ENCODE measurements at regions not wholly inside any gene's neighbourhood (a gene's known extent, or its start where the extent isn't known, plus 50 kb on each side); places are given as distances from the start of the nearest gene placed in this dataset.
"Not testable (repeated sequence)": the region's sequence is repeated elsewhere in the genome, so short reads cannot be mapped to it uniquely, and the experiment has no call there.

DNA sequence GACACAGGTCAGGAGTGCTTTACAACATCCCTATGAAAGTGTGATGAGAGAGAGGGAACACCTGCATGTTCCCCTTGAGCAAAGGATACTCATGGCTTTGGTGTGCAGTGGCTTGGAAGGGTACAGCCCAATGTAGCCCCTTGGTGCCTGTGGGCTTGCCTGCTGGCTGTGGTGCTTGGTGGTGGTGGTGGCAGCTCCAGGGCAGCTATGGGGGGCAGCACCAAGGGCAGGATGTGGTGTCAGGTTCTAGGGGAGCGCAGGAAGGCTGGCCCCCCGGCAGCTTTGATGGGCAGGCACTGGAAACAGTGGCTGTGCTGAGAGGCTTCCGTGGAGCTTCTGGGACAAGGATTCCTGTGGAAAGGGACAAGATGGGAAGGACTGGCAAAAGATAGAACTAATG lies 464.0 kb upstream of the ZMIZ1 start:
- H3K27ac Mint-ChIP-seq (ENCODE audit: unreplicated experiment): no peak overlapping the region
- no peak for TF ChIP-seq CTCF (IDR thresholded peaks at IDR 0.05; ENCODE audit: unreplicated experiment)
- H3K36me3 Mint-ChIP-seq (ENCODE audit: low read depth, unreplicated experiment): no peaks in the 10 kb centered on the region
- no peak for DNase-seq (ENCODE audit: low spot score)
- H3K4me1 Mint-ChIP-seq (ENCODE audit: unreplicated experiment): no peaks in the 10 kb centered on the region
- no peak overlapping the region for H3K4me3 Mint-ChIP-seq (ENCODE audit: unreplicated experiment)
- peaks cover 6% of the 10 kb centered on the region for H3K27me3 Mint-ChIP-seq (ENCODE audit: unreplicated experiment)
- no peaks in the 10 kb centered on the region for H3K9me3 Mint-ChIP-seq (ENCODE audit: unreplicated experiment)

DNA sequence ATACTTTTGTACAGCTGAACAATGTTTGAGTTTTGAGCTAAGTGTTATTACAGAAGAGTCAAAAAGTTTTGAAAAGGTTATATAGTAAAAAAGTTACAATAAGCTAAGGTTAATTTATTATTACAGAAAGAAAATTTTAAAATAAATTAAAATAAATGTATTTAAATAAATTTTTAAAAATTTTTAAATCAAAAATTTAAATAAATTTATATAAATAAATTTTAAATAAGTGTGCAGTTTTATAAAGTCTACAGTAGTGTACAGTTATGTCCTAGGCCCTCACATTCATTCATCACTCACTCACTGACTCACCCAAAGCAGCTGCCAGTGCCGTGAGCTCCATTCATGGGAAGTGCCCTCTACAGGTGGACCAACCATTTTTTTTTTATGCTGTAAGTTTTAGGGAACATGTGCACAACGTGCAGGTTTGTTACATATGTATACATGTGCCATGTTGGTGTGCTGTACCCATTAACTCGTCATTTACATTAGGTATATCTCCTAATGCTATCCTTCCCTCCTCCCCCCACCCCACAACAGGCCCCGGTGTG lies 462.9 kb upstream of the ZMIZ1 start:
- TF ChIP-seq CTCF (IDR thresholded peaks at IDR 0.05; ENCODE audit: unreplicated experiment): no peak
- Mint-ChIP-seq H3K9me3 (ENCODE audit: unreplicated experiment) (no peaks in the 10 kb centered on the region), H3K27ac (ENCODE audit: unreplicated experiment) (no peak overlapping the region), H3K4me3 (ENCODE audit: unreplicated experiment) (no peak overlapping the region), H3K4me1 (ENCODE audit: unreplicated experiment) (no peaks in the 10 kb centered on the region), H3K27me3 (ENCODE audit: unreplicated experiment) (peaks cover 6% of the 10 kb centered on the region), H3K36me3 (ENCODE audit: low read depth, unreplicated experiment) (no peaks in the 10 kb centered on the region)
- DNase-seq (ENCODE audit: low spot score): no peak

- not testable (repeated sequence) for H3K27ac Mint-ChIP-seq (ENCODE audit: unreplicated experiment); H3K9me3 Mint-ChIP-seq (ENCODE audit: unreplicated experiment); H3K27me3 Mint-ChIP-seq (ENCODE audit: unreplicated experiment); H3K4me1 Mint-ChIP-seq (ENCODE audit: unreplicated experiment); H3K36me3 Mint-ChIP-seq (ENCODE audit: low read depth, unreplicated experiment); DNase-seq (ENCODE audit: low spot score); H3K4me3 Mint-ChIP-seq (ENCODE audit: unreplicated experiment)
Observed at GRCh38 chr10:78606766-78607165, 462.0 kb upstream of the ZMIZ1 start.

DNA sequence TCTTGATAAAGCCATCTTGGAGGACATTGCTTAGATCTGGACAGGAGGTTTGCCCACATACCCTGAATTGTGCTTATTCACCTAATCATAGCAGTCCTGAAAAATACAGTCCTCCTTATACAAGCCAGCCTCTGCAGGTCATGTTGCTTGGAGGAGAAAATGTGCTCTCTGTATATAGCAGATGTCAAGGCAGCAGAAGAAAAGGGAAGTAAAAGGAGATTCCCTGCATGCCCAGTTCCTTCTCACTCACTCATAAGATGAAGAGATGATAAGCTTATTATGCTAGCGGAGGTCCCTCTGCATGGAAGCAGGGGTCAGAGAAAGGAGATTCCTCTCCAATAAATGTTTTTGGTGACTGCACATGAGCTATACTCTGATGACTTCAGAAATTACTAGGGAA lies 458.8 kb upstream of the ZMIZ1 start:
- H3K4me3 Mint-ChIP-seq (ENCODE audit: unreplicated experiment): no peak overlapping the region
- peaks cover 4% of the 10 kb centered on the region for H3K27me3 Mint-ChIP-seq (ENCODE audit: unreplicated experiment)
- H3K9me3 Mint-ChIP-seq (ENCODE audit: unreplicated experiment): no peaks in the 10 kb centered on the region
- DNase-seq (ENCODE audit: low spot score): no peak
- H3K4me1 Mint-ChIP-seq (ENCODE audit: unreplicated experiment): no peaks in the 10 kb centered on the region
- H3K27ac Mint-ChIP-seq (ENCODE audit: unreplicated experiment): no peak overlapping the region
- no peak for TF ChIP-seq CTCF (IDR thresholded peaks at IDR 0.05; ENCODE audit: unreplicated experiment)
- no peaks in the 10 kb centered on the region for H3K36me3 Mint-ChIP-seq (ENCODE audit: low read depth, unreplicated experiment)

GRCh38 chr10:78613132-78613531 lies 455.6 kb upstream of the ZMIZ1 start:
- H3K27ac Mint-ChIP-seq (ENCODE audit: unreplicated experiment): no peak overlapping the region
- TF ChIP-seq CTCF (IDR thresholded peaks at IDR 0.05; ENCODE audit: unreplicated experiment): no peak
- DNase-seq (ENCODE audit: low spot score): no peak
- H3K27me3 Mint-ChIP-seq (ENCODE audit: unreplicated experiment): peaks cover 7% of the 10 kb centered on the region
- H3K4me1 Mint-ChIP-seq (ENCODE audit: unreplicated experiment): no peaks in the 10 kb centered on the region
- no peak overlapping the region for H3K4me3 Mint-ChIP-seq (ENCODE audit: unreplicated experiment)
- H3K36me3 Mint-ChIP-seq (ENCODE audit: low read depth, unreplicated experiment): no peaks in the 10 kb centered on the region
- no peaks in the 10 kb centered on the region for H3K9me3 Mint-ChIP-seq (ENCODE audit: unreplicated experiment)
